ENCODE measurements at regions not wholly inside any gene's neighbourhood (a gene's known extent, or its start where the extent isn't known, plus 50 kb on each side); places are given as distances from the start of the nearest gene placed in this dataset.
"Not testable (repeated sequence)": the region's sequence is repeated elsewhere in the genome, so short reads cannot be mapped to it uniquely, and the experiment has no call there.

GRCh38 chr2:238528953-238529781, 102.4 kb downstream of the ASB1 start:
- H3K27ac ChIP-seq (ENCODE audit: low read depth in 1 of 2, low read length in 1 of 2), result no peak overlapping the region
- H3K4me1 ChIP-seq (ENCODE audit: control insufficient read depth in 2 of 2, insufficient read depth in 2 of 2, low read length in 2 of 2), result no peaks in the 10 kb centered on the region
- H3K36me3 ChIP-seq (ENCODE audit: control insufficient read depth in 2 of 2, insufficient read depth in 2 of 2, low read length in 1 of 2), result no peaks in the 10 kb centered on the region
- no peak for DNase-seq (ENCODE audit: low read depth in 6 of 9, low spot score in 9 of 9)
- WGBS, result 83% methylated on average over 10 of the region's 10 CpGs
- peaks cover 0 to 3% of the 10 kb centered on the region in 2 donors for H3K27me3 ChIP-seq (ENCODE audit: control insufficient read depth in 2 of 2, insufficient read depth in 1 of 2, low read length in 1 of 2)
- no peak overlapping the region for H3K4me3 ChIP-seq (ENCODE audit: low read length in 2 of 2)
- peaks cover 0 to 12% of the 10 kb centered on the region in 2 donors for H3K9me3 ChIP-seq (ENCODE audit: control insufficient read depth in 2 of 2, insufficient read depth in 1 of 2, low read length in 1 of 2)

- 77% methylated on average over 4 of the region's 4 CpGs for WGBS
- H3K36me3 ChIP-seq (ENCODE audit: control insufficient read depth in 2 of 2, insufficient read depth in 2 of 2, low read length in 1 of 2); H3K27me3 ChIP-seq (ENCODE audit: control insufficient read depth in 2 of 2, insufficient read depth in 1 of 2, low read length in 1 of 2); DNase-seq (ENCODE audit: low read depth in 6 of 9, low spot score in 9 of 9); H3K27ac ChIP-seq (ENCODE audit: low read depth in 1 of 2, low read length in 1 of 2); H3K4me1 ChIP-seq (ENCODE audit: control insufficient read depth in 2 of 2, insufficient read depth in 2 of 2, low read length in 2 of 2); H3K4me3 ChIP-seq (ENCODE audit: low read length in 2 of 2): not testable (repeated sequence)
- H3K9me3 ChIP-seq (ENCODE audit: control insufficient read depth in 2 of 2, insufficient read depth in 1 of 2, low read length in 1 of 2), result peaks cover 0 to 12% of the 10 kb centered on the region in 2 donors
Measured at GRCh38 chr2:238531017-238531645, 104.4 kb downstream of the ASB1 start.

- H3K27me3 ChIP-seq (ENCODE audit: control insufficient read depth in 2 of 2, insufficient read depth in 1 of 2, low read length in 1 of 2); H3K36me3 ChIP-seq (ENCODE audit: control insufficient read depth in 2 of 2, insufficient read depth in 2 of 2, low read length in 1 of 2); H3K4me1 ChIP-seq (ENCODE audit: control insufficient read depth in 2 of 2, insufficient read depth in 2 of 2, low read length in 2 of 2); DNase-seq (ENCODE audit: low read depth in 6 of 9, low spot score in 9 of 9); H3K4me3 ChIP-seq (ENCODE audit: low read length in 2 of 2); H3K27ac ChIP-seq (ENCODE audit: low read depth in 1 of 2, low read length in 1 of 2): not testable (repeated sequence)
- WGBS, result 71% methylated on average over 3 of the region's 3 CpGs
- peaks cover 0 to 19% of the 10 kb centered on the region in 2 donors for H3K9me3 ChIP-seq (ENCODE audit: control insufficient read depth in 2 of 2, insufficient read depth in 1 of 2, low read length in 1 of 2)
Measured at GRCh38 chr2:238543732-238544131, 117.0 kb downstream of the ASB1 start.

GRCh38 chr2:238548902-238549462, 122.3 kb downstream of the ASB1 start:
- Histone ChIP-seq H3K4me3 (ENCODE audit: low read length in 2 of 2) (no peak overlapping the region), H3K9me3 (ENCODE audit: control insufficient read depth in 2 of 2, insufficient read depth in 1 of 2, low read length in 1 of 2) (peaks cover 0 to 26% of the 10 kb centered on the region in 2 donors), H3K36me3 (ENCODE audit: control insufficient read depth in 2 of 2, insufficient read depth in 2 of 2, low read length in 1 of 2) (no peaks in the 10 kb centered on the region), H3K27me3 (ENCODE audit: control insufficient read depth in 2 of 2, insufficient read depth in 1 of 2, low read length in 1 of 2) (no peaks in the 10 kb centered on the region), H3K4me1 (ENCODE audit: control insufficient read depth in 2 of 2, insufficient read depth in 2 of 2, low read length in 2 of 2) (no peaks in the 10 kb centered on the region), H3K27ac (ENCODE audit: low read depth in 1 of 2, low read length in 1 of 2) (no peak overlapping the region)
- 94% methylated on average over 5 of the region's 5 CpGs for WGBS
- DNase-seq (ENCODE audit: low read depth in 6 of 9, low spot score in 9 of 9), result no peak

GRCh38 chr2:238549866-238550265, 123.1 kb downstream of the ASB1 start:
- no peak for DNase-seq (ENCODE audit: low read depth in 6 of 9, low spot score in 9 of 9)
- Histone ChIP-seq H3K36me3 (ENCODE audit: control insufficient read depth in 2 of 2, insufficient read depth in 2 of 2, low read length in 1 of 2) (no peaks in the 10 kb centered on the region), H3K27ac (ENCODE audit: low read depth in 1 of 2, low read length in 1 of 2) (no peak overlapping the region), H3K4me1 (ENCODE audit: control insufficient read depth in 2 of 2, insufficient read depth in 2 of 2, low read length in 2 of 2) (no peaks in the 10 kb centered on the region), H3K9me3 (ENCODE audit: control insufficient read depth in 2 of 2, insufficient read depth in 1 of 2, low read length in 1 of 2) (peaks cover 0 to 24% of the 10 kb centered on the region in 2 donors), H3K4me3 (ENCODE audit: low read length in 2 of 2) (no peak overlapping the region), H3K27me3 (ENCODE audit: control insufficient read depth in 2 of 2, insufficient read depth in 1 of 2, low read length in 1 of 2) (peaks cover 0 to 2% of the 10 kb centered on the region in 2 donors)
- WGBS, result 95% methylated on average over 2 of the region's 2 CpGs

- H3K27ac ChIP-seq (ENCODE audit: low read depth in 1 of 2, low read length in 1 of 2), result no peak overlapping the region
- H3K4me3 ChIP-seq (ENCODE audit: low read length in 2 of 2), result no peak overlapping the region
- 93% methylated on average over 3 of the region's 3 CpGs for WGBS
- H3K27me3 ChIP-seq (ENCODE audit: control insufficient read depth in 2 of 2, insufficient read depth in 1 of 2, low read length in 1 of 2), result peaks cover 0 to 2% of the 10 kb centered on the region in 2 donors
- DNase-seq (ENCODE audit: low read depth in 6 of 9, low spot score in 9 of 9), result no peak
- H3K36me3 ChIP-seq (ENCODE audit: control insufficient read depth in 2 of 2, insufficient read depth in 2 of 2, low read length in 1 of 2), result no peaks in the 10 kb centered on the region
- peaks cover 0 to 17% of the 10 kb centered on the region in 2 donors for H3K9me3 ChIP-seq (ENCODE audit: control insufficient read depth in 2 of 2, insufficient read depth in 1 of 2, low read length in 1 of 2)
- H3K4me1 ChIP-seq (ENCODE audit: control insufficient read depth in 2 of 2, insufficient read depth in 2 of 2, low read length in 2 of 2), result no peaks in the 10 kb centered on the region
Measured at GRCh38 chr2:238551091-238551490, 124.4 kb downstream of the ASB1 start.

GRCh38 chr2:238552226-238552625, 125.5 kb downstream of the ASB1 start:
- 98% methylated on average over 5 of the region's 5 CpGs for WGBS
- DNase-seq (ENCODE audit: low read depth in 6 of 9, low spot score in 9 of 9), result no peak
- H3K9me3 ChIP-seq (ENCODE audit: control insufficient read depth in 2 of 2, insufficient read depth in 1 of 2, low read length in 1 of 2), result peaks cover 0 to 15% of the 10 kb centered on the region in 2 donors
- no peaks in the 10 kb centered on the region for H3K4me1 ChIP-seq (ENCODE audit: control insufficient read depth in 2 of 2, insufficient read depth in 2 of 2, low read length in 2 of 2)
- no peak overlapping the region for H3K27ac ChIP-seq (ENCODE audit: low read depth in 1 of 2, low read length in 1 of 2)
- no peaks in the 10 kb centered on the region for H3K36me3 ChIP-seq (ENCODE audit: control insufficient read depth in 2 of 2, insufficient read depth in 2 of 2, low read length in 1 of 2)
- H3K27me3 ChIP-seq (ENCODE audit: control insufficient read depth in 2 of 2, insufficient read depth in 1 of 2, low read length in 1 of 2), result peaks cover 0 to 2% of the 10 kb centered on the region in 2 donors
- no peak overlapping the region for H3K4me3 ChIP-seq (ENCODE audit: low read length in 2 of 2)

GRCh38 chr2:238553159-238553558, 126.4 kb downstream of the ASB1 start:
- Histone ChIP-seq H3K36me3 (ENCODE audit: control insufficient read depth in 2 of 2, insufficient read depth in 2 of 2, low read length in 1 of 2) (no peaks in the 10 kb centered on the region), H3K4me1 (ENCODE audit: control insufficient read depth in 2 of 2, insufficient read depth in 2 of 2, low read length in 2 of 2) (no peaks in the 10 kb centered on the region), H3K27me3 (ENCODE audit: control insufficient read depth in 2 of 2, insufficient read depth in 1 of 2, low read length in 1 of 2) (peaks cover 0 to 2% of the 10 kb centered on the region in 2 donors), H3K9me3 (ENCODE audit: control insufficient read depth in 2 of 2, insufficient read depth in 1 of 2, low read length in 1 of 2) (peaks cover 0 to 10% of the 10 kb centered on the region in 2 donors), H3K27ac (ENCODE audit: low read depth in 1 of 2, low read length in 1 of 2) (no peak overlapping the region), H3K4me3 (ENCODE audit: low read length in 2 of 2) (no peak overlapping the region)
- 97% methylated on average over 4 of the region's 4 CpGs for whole genome bisulfite sequencing
- DNase-seq (ENCODE audit: low read depth in 6 of 9, low spot score in 9 of 9), result no peak
